Activated naive CD4-positive, alpha-beta T cell treated with anti-CD3 and anti-CD28 coated beads, Interleukin-2, amount 10 ng/mL, durations not matched to agents 7 days and 5 days (primary cell): ENCODE measurements at regions not wholly inside any gene's neighbourhood (a gene's known extent, or its start where the extent isn't known, plus 50 kb on each side); places are given as distances from the start of the nearest gene placed in this dataset.

Experiments used
- CTCF ChIA-PET: fragments of 350-600 bp; sonication (Branson Sonifier 250); formaldehyde crosslinking; loops from one replicate; lab custom pipeline; 2021; ENCODE audit warnings: antibody characterized with exemption; lab: Charles Lee
- DNase-seq: peaks from one replicate; pipeline ENCODE4 v3.0.0-alpha.2; 2020
- H3K27ac Mint-ChIP-seq: one replicate; pipeline ENCODE4 v1.8.0; 2021; ENCODE audit warnings: mild to moderate bottlenecking, moderate library complexity, mixed read lengths
- H3K27me3 Mint-ChIP-seq: one replicate; pipeline ENCODE4 v1.8.0; 2021; ENCODE audit warnings: mild to moderate bottlenecking, mixed read lengths
- H3K36me3 Mint-ChIP-seq: one replicate; pipeline ENCODE4 v1.8.0; 2021; ENCODE audit warnings: mixed read lengths
- H3K4me1 Mint-ChIP-seq: one replicate; pipeline ENCODE4 v1.8.0; 2021; ENCODE audit warnings: mixed read lengths
- H3K4me3 Mint-ChIP-seq: one replicate; pipeline ENCODE4 v1.8.0; 2021; ENCODE audit warnings: mild to moderate bottlenecking, moderate library complexity, mixed read lengths
- H3K9me3 Mint-ChIP-seq: one replicate; pipeline ENCODE4 v1.8.0; 2021; ENCODE audit warnings: mixed read lengths

DNA sequence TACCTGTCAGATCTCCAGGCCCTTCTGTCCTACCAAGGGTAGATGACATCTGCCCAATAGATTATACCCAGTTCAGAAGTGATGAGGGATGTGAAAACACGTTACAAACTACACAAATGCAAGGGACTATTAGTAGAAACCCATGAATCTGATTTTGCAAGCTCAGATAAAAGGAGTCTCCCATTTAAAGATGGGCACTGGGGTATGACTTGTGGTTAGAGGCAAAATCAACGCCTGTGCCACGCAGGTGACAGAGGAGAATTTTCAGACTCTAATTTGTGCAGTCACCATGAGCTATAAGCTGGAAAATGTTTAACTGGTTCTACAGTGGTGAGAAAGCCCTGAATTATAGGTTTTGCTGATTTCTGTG lies 184.4 kb upstream of the LPP start:
- H3K27ac Mint-ChIP-seq = no peak overlapping the region
- peaks cover 35% of the 10 kb centered on the region for H3K4me1 Mint-ChIP-seq
- no peak for DNase-seq
- no peaks in the 10 kb centered on the region for H3K9me3 Mint-ChIP-seq
- no peak overlapping the region for H3K4me3 Mint-ChIP-seq
- H3K36me3 Mint-ChIP-seq = peaks cover 6% of the 10 kb centered on the region
- CTCF ChIA-PET = no interaction called here
- H3K27me3 Mint-ChIP-seq = peaks cover 7% of the 10 kb centered on the region

DNA sequence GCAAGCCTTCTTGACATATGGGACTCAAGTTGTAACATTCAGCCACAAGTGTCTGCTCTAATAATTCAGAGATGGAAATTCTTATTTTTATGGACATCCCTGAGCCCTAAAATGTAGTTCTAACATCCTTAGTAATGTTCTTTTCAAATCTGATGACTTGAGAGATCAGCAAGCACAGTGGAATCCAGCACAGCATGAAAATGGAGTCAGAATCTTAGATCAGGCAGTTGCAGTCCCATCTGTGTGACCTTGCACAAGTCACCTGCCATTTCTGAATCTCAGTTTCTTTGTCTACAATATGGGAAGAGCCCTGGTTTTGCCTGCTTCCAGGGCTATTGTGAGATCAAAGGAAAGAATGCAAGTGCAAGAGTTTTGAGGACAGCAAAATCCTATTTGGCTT lies 183.9 kb upstream of the LPP start:
- peaks cover 7% of the 10 kb centered on the region for H3K27me3 Mint-ChIP-seq
- H3K27ac Mint-ChIP-seq = peak overlapping the region; percentile 19
- H3K4me3 Mint-ChIP-seq = no peak overlapping the region
- H3K4me1 Mint-ChIP-seq = peaks cover 38% of the 10 kb centered on the region
- CTCF ChIA-PET = no interaction called here
- peaks cover 6% of the 10 kb centered on the region for H3K36me3 Mint-ChIP-seq
- H3K9me3 Mint-ChIP-seq = no peaks in the 10 kb centered on the region
- no peak for DNase-seq

DNA sequence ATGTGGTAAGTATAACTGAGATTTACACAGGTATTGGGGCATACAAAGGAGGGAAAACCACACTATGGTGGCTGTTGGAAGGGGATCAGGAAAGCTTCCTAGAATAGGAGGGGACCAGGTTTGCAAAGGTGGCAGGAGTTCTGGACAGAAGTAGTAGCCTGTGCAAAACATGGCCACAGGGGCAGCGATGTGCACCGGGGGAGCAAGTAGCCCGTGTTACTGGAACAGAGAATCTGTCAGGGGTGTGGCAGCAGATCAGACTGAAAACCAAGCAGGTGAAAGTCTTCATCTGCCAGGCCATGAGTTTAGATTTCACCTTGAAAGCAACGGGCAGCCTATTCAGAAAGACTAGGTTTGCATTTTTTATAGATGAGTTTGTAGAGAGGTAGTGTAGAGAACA lies 182.3 kb upstream of the LPP start:
- H3K9me3 Mint-ChIP-seq = peaks cover 2% of the 10 kb centered on the region
- H3K27ac Mint-ChIP-seq = no peak overlapping the region
- CTCF ChIA-PET = interaction anchor here (0.7 to 5.1 kb wide), 3 partner anchors 224 to 982 kb away, joined by 4 to 50 read pairs (median 5); partner anchors contain the start of gene BCL6
- peaks cover 51% of the 10 kb centered on the region for H3K4me1 Mint-ChIP-seq
- peaks cover 7% of the 10 kb centered on the region for H3K27me3 Mint-ChIP-seq
- DNase-seq = no peak
- H3K36me3 Mint-ChIP-seq = peaks cover 5% of the 10 kb centered on the region
- H3K4me3 Mint-ChIP-seq = no peak overlapping the region

DNA sequence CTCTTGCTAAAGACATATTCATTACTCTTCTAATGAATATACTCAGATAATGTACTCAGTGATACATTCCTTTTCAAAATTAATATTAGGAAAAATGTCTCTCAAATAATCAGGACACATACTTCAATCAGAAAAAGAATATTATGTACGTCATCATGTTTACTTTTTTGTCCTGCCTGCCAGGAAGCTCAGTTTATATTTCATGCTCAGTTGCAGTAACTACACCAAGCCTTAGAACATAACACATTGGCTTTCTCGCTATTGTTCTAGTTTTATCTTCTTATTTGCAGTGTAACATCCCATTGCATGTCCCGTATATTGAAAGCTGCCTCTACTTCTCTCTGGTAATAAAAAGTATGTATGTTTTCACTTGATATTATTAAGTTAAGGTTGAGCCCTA lies 181.5 kb upstream of the LPP start:
- Mint-ChIP-seq H3K27me3 (no peaks in the 10 kb centered on the region), H3K9me3 (peaks cover 4% of the 10 kb centered on the region), H3K4me1 (peaks cover 52% of the 10 kb centered on the region), H3K36me3 (peaks cover 7% of the 10 kb centered on the region), H3K4me3 (no peak overlapping the region), H3K27ac (no peak overlapping the region)
- no peak for DNase-seq
- CTCF ChIA-PET = interaction anchor here (5.1 kb wide), 1 partner anchor 225 kb away, joined by 50 read pairs; the partner anchor contains the start of gene BCL6

DNA sequence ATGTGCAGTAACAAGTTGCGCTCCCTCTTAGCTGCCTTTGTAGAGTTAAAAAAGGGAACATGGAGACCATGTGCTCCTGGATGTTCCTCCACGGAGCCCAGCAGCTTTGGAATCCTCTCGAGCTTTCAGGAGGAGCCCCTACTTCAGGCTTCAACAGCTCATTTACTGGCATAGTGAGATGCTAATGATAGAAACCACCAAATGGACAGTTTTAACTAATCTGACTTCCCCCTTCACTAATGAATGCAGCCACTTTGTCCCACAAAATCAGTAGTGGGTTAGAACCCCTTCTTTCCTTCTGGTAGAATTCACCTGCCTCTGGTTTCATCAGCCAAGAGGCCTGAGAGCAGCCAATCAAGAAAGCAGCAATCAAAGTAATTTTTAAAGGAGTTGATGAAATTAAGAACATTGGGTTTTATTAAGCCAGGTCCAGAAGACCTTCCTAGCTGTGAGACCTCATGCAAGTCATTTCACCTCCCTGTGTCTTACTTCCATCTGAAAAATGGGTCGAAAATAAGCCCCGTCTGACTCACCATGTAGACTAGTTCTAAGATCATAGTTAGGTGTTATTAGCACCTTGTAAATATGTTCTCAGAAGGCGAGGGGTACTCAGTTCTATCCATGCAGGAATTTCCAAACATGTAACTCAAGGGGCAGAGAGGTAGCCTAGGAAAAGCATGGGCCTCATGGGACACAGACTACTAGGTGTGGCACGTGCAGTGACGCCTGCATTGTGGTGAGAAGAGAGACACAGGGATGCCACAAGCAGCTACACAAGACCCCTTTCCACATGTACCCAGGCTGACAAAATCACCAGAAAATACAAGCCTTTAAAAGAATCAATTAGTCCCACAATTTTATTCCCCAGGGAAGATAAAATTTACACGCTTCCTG lies 179.7 kb upstream of the LPP start:
- H3K4me1 Mint-ChIP-seq = peaks cover 68% of the 10 kb centered on the region
- H3K27ac Mint-ChIP-seq = peak overlapping the region; percentile 93
- peak overlapping the region; percentile 56 for H3K4me3 Mint-ChIP-seq
- H3K36me3 Mint-ChIP-seq = peaks cover 13% of the 10 kb centered on the region
- DNase-seq = peak; percentile 41
- CTCF ChIA-PET = interaction anchor here (0.8 to 5.1 kb wide), 13 partner anchors 15 to 320 kb away, joined by 3 to 50 read pairs (median 5); partner anchors contain the start of gene BCL6
- no peaks in the 10 kb centered on the region for H3K27me3 Mint-ChIP-seq
- H3K9me3 Mint-ChIP-seq = peaks cover 7% of the 10 kb centered on the region

DNA sequence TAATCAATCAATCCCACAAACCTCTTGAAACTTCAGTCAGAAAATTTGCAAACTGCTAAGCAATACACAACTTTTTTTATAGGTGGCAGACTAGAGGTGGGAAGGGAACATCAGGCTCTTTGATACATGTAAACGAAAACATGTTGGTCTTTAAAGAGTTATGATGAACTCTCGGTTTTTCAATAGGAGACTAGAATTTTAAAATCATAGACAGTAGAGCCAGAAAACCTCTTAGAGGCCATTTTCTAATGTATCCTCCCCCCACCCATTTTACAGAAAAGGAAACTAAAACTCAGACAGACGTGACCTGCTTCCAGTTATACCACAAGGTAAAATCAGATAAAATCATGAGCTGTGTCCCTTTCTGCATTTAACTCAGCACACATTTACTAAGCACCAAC lies 179.1 kb upstream of the LPP start:
- H3K36me3 Mint-ChIP-seq = peaks cover 13% of the 10 kb centered on the region
- H3K27ac Mint-ChIP-seq = peak overlapping the region; percentile 93
- no peaks in the 10 kb centered on the region for H3K27me3 Mint-ChIP-seq
- peaks cover 71% of the 10 kb centered on the region for H3K4me1 Mint-ChIP-seq
- H3K9me3 Mint-ChIP-seq = peaks cover 7% of the 10 kb centered on the region
- H3K4me3 Mint-ChIP-seq = peak overlapping the region; percentile 56
- CTCF ChIA-PET = interaction anchor here (1.0 to 5.1 kb wide), 9 partner anchors 15 to 235 kb away, joined by 3 to 50 read pairs (median 5); partner anchors contain the start of gene BCL6
- no peak for DNase-seq

DNA sequence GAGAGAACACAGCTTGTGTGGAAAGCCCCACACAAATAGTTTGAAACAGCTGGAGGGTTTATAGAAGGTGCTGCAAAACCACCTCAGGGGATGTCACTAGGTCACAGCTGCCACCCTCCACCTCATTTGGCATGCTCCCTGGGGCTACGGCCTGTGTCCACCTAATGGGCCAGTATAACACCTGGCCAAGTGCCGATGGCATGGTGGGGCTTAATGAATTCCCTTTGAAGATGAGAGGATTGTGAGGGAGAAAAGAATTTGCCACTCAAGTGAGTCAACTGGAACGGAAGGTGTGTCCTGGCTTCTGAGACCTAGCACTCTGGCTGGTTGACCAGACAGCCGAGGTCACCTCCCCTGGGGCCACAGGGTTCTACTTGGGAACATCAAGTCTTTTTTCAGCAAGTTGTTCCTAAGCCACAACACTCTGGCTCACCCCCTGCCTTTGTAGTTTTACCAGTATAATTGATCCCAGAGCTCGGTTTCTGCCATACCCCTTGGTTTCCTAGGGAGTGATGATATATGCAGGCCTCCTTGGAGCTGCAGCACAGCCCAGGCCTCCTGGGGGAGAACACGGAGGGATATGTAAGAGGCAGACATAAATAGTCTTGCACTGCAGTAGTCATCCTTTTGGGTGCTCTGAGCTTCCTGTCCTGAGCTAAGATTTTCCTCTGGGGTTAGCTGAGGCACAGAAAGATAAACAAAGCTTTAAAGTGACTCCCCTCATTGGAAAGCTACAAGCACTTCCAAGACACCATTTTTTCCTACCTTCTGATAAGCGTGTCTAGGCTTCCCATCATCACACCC lies 178.2 kb upstream of the LPP start:
- Mint-ChIP-seq H3K4me1 (peaks cover 80% of the 10 kb centered on the region), H3K27ac (peak overlapping the region; percentile 93), H3K27me3 (peaks cover 3% of the 10 kb centered on the region), H3K36me3 (peaks cover 13% of the 10 kb centered on the region), H3K4me3 (peak overlapping the region; percentile 56), H3K9me3 (peaks cover 7% of the 10 kb centered on the region)
- CTCF ChIA-PET = interaction anchor here (0.6 to 5.1 kb wide), 10 partner anchors 16 to 237 kb away, joined by 3 to 50 read pairs (median 6); partner anchors contain the start of genes BCL6 and LPP
- peak; percentile 31 for DNase-seq

DNA sequence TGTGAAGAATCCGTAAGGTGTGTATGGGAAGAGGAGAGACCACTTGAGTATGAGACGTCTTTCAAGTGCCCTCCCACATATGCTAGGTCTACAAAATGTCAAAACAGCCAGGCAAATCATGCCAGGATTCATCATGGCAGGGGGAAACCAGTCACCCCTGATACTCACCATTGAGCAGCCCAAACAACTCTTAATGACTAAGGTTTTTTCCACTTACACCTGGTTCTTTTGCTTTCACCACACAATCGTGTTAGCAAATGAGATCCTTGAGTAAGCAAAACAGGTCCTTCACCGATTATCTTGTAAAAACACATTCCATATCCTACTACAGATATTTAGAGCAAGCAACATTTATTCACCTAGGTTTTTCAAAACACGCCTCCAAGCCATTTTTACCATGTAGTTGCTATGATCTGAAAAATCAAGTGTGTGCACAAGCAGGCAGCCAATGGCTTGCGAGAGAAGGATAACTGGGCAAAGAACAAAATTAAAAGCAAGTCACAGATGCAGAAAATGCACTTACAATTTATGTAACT lies 177.5 kb upstream of the LPP start:
- DNase-seq = no peak
- Mint-ChIP-seq H3K4me3 (no peak overlapping the region), H3K36me3 (peaks cover 13% of the 10 kb centered on the region), H3K4me1 (peaks cover 84% of the 10 kb centered on the region), H3K9me3 (peaks cover 7% of the 10 kb centered on the region), H3K27ac (peak overlapping the region; percentile 93), H3K27me3 (peaks cover 3% of the 10 kb centered on the region)
- CTCF ChIA-PET = interaction anchor here (0.6 to 5.1 kb wide), 8 partner anchors 17 to 238 kb away, joined by 3 to 50 read pairs (median 6); partner anchors contain the start of genes BCL6 and LPP

DNA sequence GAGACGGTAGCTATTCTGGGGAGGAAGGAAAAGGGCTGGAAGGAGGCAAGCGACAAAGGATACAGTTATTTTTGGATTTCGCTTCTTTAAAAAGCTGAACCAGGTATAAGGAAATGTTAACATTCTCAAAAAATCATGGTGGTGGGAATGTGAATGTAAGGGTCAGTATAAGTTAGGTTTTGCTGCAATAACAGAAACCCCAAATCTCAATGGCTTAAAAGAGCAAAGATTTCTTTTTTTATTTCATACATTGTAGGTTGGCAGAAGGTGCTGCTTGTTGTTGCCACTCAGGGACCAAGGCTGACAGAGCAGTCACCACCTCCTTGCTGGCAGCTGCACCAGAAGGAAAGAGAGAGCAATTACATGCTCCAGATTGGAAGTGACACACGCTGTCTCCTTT lies 176.3 kb upstream of the LPP start:
- Mint-ChIP-seq H3K27me3 (peaks cover 3% of the 10 kb centered on the region), H3K4me1 (peaks cover 78% of the 10 kb centered on the region), H3K36me3 (peaks cover 13% of the 10 kb centered on the region), H3K4me3 (no peak overlapping the region), H3K27ac (no peak overlapping the region), H3K9me3 (peaks cover 7% of the 10 kb centered on the region)
- DNase-seq = peak; percentile 8
- CTCF ChIA-PET = interaction anchor here (0.9 kb wide), 1 partner anchor 237 kb away, joined by 4 read pairs; no protein-coding TSS in a partner anchor

DNA sequence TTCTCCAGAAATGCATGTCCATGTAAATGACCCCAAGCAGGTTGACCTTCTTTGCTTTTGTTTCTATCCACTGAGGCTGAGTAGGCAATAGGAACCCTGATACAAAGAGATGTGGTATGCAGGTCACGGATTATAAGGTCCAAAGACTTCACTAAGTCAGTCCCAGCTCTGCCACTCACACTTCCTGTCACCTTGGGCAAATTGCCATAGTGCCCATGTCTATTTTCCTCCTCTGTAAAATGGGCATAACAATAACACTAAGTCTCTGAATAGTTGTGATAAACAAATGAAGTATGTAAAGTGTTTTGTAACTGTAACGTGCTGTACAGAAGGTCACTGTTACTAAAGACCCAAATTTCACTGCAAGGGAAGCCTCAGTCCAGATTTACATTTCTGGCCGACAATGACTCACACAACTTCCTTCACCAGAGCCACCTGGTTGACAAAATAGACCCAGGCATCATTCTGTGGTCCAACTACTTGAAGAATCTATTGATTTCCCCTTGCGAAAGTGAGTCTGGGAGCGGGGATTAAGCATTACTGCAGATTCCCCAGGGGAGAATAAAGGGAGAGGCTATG lies 175.4 kb upstream of the LPP start:
- H3K4me1 Mint-ChIP-seq = peaks cover 74% of the 10 kb centered on the region
- no peak overlapping the region for H3K4me3 Mint-ChIP-seq
- H3K27me3 Mint-ChIP-seq = peaks cover 3% of the 10 kb centered on the region
- peaks cover 13% of the 10 kb centered on the region for H3K36me3 Mint-ChIP-seq
- H3K9me3 Mint-ChIP-seq = peaks cover 7% of the 10 kb centered on the region
- H3K27ac Mint-ChIP-seq = peak overlapping the region; percentile 62
- DNase-seq = peak; percentile 21
- CTCF ChIA-PET = no interaction called here

DNA sequence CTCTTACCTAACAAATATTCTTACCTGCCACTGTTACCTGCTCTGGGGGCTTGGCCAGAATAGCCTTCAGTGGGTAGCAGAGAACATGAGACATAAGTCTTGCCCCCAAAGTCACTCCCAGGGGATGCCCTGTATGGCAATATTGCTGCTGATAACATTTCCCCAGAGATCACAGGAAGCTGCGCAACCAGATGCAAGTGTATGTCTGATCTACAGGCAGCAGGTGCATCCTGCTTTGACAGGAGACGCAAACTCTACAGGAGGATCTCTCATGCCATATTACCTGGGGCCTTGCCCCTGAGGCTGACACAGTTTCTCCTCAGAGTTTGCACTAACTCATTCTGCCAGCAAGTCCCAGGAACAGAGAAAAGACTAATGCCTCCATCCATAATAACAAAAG lies 174.4 kb upstream of the LPP start:
- Mint-ChIP-seq H3K4me3 (no peak overlapping the region), H3K27me3 (peaks cover 3% of the 10 kb centered on the region), H3K36me3 (peaks cover 12% of the 10 kb centered on the region), H3K4me1 (peaks cover 66% of the 10 kb centered on the region), H3K9me3 (peaks cover 7% of the 10 kb centered on the region), H3K27ac (peak overlapping the region; percentile 86)
- CTCF ChIA-PET = interaction anchor here (1.2 kb wide), 1 partner anchor 10 kb away, joined by 3 read pairs; no protein-coding TSS in a partner anchor
- DNase-seq = peak; percentile 70

DNA sequence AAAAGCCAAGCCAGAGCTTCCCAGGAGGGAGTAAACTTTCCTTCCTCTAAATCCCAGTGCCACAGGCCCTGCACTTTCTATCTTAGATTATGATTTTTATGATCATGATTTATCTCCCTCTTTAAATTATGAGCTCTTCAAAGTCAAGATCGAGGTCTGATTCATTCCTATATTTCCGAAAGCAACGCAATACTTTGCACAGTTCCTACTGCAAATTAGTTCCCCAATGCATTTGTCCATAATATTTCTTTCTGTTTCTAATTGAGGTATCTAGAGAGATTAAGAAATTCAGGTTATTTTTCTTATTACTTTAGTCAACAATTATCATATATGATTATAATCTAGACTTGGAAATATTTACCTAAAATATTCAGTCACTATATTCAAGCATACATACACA lies 173.1 kb upstream of the LPP start:
- H3K9me3 Mint-ChIP-seq = peaks cover 11% of the 10 kb centered on the region
- H3K4me1 Mint-ChIP-seq = peaks cover 61% of the 10 kb centered on the region
- peaks cover 16% of the 10 kb centered on the region for H3K36me3 Mint-ChIP-seq
- CTCF ChIA-PET = no interaction called here
- H3K4me3 Mint-ChIP-seq = no peak overlapping the region
- DNase-seq = no peak
- H3K27ac Mint-ChIP-seq = no peak overlapping the region
- H3K27me3 Mint-ChIP-seq = peaks cover 3% of the 10 kb centered on the region

DNA sequence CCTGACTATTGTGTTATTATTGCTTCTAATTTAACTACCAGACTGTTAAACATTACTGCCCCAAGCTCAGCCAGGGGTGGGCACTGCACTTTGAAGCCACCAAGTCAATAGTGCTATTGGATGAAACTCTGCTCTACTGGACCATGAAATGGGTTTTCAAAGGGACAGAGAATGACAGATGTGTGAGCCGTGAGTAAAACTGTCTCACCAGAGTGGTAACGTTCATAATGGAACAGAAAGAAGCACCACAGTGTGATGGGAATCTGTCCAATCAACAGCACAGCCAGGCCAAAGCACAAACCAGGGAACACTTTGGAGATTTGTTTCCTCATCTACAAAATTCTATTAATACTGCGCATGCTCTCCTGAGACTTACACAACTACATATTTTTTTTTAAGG lies 171.8 kb upstream of the LPP start:
- DNase-seq = no peak
- Mint-ChIP-seq H3K9me3 (peaks cover 10% of the 10 kb centered on the region), H3K4me3 (no peak overlapping the region), H3K27me3 (peaks cover 3% of the 10 kb centered on the region), H3K27ac (no peak overlapping the region), H3K4me1 (peaks cover 63% of the 10 kb centered on the region), H3K36me3 (peaks cover 14% of the 10 kb centered on the region)
- CTCF ChIA-PET = interaction anchor here (0.9 to 1.0 kb wide), 2 partner anchors 17 to 39 kb away, joined by 3 read pairs; no protein-coding TSS in a partner anchor
